ENCODE measurements at regions not wholly inside any gene's neighbourhood (a gene's known extent, or its start where the extent isn't known, plus 50 kb on each side); places are given as distances from the start of the nearest gene placed in this dataset.
A peak's percentile ranks its signal among the peaks of the same experiment; 100 is the strongest.
"Not testable (repeated sequence)": the region's sequence is repeated elsewhere in the genome, so short reads cannot be mapped to it uniquely, and the experiment has no call there.

DNA sequence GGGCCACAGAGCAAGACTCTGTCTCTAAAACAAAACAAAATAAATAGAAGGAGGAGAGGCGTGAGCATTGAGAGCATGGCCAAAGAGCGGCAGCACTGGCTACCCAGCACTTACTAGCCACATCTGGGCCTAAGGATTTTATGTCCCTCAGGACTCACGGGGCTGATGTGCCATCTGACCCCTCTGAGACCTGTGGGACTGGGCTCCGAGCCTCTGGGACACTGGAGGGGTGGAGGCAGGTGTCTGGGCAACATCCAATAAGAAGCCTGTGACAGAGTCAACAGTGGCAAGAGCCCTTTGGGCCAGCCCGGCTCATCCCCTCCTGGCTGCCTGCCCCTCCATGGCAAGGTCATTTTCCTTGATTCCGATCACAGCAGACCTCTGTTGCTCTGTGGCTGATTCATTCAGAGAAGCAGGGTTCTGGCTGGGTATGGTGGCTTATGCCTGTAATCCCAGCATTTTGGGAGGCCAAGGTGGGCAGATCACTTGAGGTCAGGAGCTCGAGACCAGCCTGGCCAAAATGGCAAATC lies 60.7 kb downstream of the RRM2 start:
- DNase-seq: no peak

- DNase-seq: no peak
Measured at GRCh38 chr2:10184421-10184820, 61.9 kb downstream of the RRM2 start.

- no peak for DNase-seq
Measured at GRCh38 chr2:10185046-10185445, 62.5 kb downstream of the RRM2 start.

- DNase-seq: no peak
Measured at GRCh38 chr2:10185755-10186154, 63.2 kb downstream of the RRM2 start.

DNA sequence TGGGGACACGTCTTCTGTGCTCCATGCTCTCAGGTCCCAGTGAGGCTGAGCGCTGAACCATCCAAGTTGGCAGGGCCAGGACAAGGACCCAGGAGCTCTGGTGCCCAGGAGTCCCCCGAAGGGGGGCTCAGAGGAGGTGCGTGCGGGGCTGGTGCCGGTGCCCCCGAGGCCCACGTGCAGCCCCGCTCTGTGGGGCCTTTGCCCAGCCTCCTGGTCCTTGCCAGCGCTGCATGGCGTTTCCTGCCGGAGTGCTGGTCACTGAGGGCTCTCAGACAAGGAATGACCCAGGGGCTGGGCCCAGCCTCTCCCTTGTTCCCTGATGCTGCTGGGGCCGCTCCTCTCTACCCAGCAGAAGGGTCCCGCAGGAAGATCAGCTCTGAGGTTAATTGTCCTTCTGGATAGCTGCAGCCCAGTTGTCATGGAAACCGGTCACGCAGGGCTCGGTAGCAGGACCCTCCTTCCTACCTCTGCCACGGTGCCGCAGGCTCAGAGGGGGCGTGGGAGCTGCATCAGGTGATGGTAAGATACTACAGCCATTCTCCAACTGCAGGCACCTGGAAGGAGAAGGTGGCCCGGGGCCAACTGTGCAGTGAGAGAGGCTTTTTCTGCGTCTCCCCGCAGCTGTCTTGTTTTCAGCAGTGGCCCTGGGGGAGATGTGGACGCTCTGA lies 64.5 kb downstream of the RRM2 start:
- DNase-seq: no peak

DNA sequence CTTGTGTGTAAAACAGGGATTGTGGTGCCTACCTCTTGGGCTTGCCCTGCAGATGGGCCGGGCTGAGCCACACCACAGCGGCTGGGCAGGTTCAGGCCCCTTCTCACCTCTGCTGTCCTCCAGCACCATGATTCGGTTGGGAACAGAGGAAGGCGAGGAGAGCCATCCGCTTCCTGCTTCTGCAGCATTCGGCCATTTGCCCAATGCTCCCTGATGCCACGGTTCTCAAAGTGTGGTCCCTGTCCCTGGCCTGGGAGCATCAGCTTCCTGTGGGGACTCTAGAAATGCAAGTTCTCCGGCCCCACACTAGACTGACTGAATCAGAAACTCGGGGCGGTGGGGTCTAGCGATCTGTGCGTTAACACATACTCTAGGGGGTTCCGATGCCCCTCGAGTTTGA lies 65.1 kb downstream of the RRM2 start:
- no peak for DNase-seq

GRCh38 chr2:10188211-10188610 lies 65.7 kb downstream of the RRM2 start:
- DNase-seq: peak; percentile 22 to 55

- no peak for DNase-seq
Measured at GRCh38 chr2:10188729-10189305, 66.3 kb downstream of the RRM2 start.

DNA sequence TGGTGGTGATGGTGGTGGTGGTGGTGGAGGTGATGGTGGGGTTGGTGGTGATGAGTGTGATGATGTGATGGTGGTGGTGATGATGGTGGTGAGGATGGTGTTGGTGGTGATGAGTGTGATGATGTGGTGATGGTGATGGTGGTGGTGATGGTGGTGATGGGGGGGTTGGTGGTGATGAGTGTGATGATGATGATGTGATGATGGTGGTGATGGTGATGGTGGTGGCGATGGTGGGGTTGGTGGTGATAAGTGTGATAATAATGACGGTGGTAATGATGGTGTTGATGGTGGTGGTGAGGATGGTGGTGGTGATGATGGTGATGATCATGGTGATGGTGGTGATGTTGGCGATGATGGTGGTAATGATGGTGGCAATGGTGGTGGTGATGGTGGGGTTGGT lies 67.7 kb downstream of the RRM2 start:
- DNase-seq: no peak

DNA sequence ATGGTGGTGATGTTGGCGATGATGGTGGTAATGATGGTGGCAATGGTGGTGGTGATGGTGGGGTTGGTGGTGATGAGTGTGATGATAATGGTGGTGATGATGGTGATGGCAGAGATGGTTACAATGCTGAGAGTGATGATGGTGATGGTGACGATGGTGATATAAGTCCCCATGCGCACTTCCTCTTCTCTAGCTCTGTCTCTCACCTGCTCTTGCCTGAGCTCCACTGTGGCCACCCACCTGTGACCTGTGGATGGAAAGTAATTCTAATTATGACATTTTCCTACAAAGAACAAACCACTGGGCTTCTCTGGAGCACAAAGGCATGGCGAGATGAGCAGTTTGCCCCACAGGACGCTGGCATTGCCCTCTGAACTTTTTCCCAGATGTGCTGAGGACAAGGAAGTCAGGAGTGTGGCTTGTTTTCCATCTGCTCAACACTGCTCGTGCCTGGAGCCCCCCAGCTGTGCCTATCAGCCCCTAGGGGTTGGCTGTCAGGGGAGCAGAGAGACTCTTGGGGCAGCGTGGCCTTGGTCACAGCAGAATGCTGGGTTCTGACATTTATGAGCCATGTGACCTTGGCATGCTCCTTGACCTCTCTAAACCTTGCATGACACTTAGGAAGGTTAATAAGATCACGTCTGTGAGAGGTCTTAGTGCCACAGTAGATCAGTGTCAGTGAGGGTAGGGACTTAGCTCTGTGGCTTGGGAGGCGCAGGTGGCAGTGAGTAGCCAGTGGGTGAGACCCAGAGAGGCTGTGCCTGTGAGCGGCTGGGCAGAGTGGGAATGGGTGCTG lies 68.4 kb downstream of the RRM2 start:
- DNase-seq: no peak

GRCh38 chr2:10191554-10191953 lies 69.0 kb downstream of the RRM2 start:
- no peak for DNase-seq

GRCh38 chr2:10192392-10193015 lies 70.0 kb downstream of the RRM2 start:
- no peak for DNase-seq

GRCh38 chr2:10193276-10193795 lies 70.8 kb downstream of the RRM2 start:
- no peak for DNase-seq

DNA sequence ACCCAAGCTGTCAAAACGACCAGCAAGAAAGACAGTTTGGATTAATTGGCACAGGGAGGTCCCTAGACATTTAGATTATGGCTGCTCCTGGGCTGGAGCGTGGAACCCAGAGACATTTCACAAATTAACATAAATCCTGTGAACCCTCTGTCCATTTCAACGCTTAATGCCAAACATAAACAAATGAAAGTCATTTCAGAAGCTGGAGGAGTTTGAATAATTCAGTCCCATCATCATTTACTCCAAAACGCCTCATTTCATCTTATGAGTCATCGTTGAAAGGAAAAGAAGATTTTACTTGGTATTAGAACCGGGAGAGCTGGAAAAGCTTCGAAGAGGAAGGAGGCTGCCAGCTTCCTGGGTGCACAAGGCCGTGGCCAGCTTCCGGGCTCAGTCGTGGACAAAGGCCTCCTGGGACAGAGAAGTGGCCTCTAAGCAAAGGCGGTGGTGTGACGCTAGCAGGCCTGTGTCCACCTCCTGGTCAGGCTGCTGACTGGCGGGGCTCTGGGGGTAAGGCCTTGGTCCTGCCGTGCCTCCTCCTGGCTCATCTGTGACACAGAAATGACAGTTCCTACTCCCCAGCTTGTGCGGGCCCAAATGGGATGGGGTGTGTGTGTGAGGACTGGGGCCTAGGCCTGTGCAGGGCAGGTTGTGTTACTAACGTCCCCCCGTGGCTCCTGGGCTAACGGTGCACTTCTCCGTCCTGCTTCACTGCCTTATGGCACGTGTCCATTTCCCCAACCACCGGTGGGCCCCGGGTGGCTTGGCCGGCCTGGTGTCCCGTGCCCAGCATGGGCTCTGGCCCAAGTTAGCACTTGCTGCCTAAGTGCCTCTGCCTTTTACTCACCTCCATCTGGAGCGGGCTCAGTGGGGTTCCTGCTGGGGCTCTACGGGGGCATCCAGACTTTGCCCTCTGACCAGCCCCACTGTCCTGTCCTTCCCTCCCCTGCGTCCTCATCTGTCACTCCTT lies 71.6 kb downstream of the RRM2 start:
- DNase-seq: no peak

DNA sequence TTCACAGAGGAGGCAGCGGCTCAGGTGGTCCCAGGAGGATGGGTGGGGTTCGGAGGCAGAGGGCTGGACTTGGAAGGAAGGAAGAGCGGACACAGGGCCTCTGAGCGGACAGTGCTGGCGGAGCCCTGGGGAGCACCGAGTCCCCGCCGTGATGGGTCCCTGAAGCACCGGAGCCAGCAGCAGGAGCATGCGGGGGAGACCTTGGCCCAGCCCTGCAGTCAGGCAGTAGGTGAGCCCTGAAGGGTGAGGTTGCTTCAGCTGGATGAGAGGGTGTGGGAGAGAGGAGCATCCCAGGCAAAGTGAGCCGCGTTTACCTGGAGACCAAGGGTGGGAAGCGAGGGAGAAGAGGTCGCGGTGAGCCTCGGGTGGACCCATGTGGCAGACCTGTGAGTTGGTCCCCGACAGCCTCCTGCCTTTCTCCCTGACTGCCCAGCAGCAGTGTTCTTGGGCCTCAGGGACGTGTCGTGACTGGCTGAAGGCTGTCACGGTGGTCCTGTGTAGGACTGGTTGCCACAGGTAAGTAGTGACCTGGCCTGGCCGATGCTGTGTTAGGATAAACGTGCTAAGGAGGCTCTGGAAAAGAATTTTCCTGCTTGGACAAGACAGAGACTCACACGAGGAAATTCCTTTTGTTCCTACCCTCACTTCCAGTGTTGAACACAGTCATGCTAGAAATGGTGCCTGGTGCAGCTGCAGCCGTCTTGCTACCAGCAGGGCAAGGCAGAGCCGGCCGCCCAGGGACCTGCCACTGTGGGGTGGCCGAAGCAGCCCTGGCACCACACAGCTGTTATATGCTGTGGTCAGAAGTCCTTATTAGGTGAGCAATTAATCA lies 73.0 kb downstream of the RRM2 start:
- DNase-seq: no peak

DNA sequence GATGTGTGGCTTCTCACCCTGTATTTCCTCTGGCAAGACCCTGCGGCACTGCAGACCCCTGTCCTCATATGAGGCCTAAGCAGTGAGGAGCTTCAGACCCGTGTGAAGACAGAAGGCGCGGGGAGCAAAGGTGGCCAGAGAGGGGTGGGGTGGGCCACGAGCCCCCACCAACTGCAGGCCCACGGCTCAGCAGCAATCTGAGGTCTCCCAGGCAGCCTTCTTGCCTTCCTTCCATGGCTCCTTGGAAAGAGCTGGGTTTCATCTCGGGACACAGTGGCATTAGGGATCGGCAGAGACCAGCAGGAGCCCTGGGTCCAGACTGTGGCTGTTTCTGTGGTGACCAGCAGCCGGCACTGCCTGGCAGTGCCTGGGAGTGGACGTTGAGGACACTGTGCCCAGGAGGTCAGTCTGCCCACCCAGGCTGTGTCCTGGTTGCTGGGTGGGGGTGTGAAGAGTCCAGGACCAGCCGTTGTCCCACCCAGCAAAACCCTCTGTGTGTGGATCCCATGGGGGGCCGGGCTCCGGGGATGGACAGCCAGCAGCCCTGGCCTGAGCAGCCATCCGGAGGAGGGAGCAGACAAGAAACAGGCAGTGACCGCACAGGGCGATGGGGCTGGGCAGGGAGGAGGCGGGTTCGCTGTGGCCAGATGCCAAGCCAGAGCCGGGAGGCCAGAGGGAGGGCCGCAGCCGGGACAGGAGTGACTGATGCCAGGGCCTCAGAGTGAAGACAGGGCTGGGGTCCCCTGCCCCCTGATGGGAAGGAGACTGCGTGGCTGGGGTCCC lies 73.8 kb downstream of the RRM2 start:
- DNase-seq: no peak

GRCh38 chr2:10196948-10197696 lies 74.6 kb downstream of the RRM2 start:
- DNase-seq: no peak

DNA sequence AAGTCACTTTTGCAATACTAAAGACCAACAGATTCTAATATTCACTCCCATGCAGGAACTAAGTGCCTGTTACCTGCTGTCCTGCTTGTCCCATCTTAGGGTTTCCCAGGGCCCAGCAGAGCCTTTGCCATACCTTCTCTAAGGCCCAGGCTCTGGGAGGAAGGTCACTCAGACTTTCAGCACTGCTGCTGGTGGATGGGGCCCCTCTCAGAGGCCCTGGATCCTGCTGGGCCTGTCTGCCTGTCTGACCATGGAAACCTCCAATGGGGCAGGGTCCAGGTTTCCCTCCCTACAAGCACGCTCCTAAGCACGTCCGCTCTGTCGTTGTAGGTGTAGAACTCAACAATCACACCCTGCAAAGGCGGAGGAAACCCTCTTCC lies 75.1 kb downstream of the RRM2 start:
- no peak for DNase-seq

DNA sequence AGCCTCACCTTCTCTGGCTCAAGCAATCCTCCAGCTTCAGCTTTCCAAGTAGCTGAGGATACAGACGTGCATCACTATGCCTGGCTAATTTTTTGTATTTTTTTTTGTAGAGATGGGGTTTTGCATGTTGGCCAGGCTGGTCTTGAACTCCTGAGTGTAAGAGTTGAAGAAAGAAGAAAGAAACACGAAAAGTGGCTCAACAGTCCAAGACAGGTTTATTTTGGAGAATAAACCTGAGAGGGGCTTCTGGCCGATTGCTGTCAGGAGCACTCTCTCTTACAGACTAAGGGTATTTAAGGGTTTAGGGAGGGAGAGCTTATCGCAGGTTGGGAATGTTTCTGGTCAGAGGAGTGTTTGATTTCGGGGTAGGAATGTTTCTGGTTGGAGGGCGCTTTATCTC lies 75.9 kb downstream of the RRM2 start:
- not testable (repeated sequence) for DNase-seq

DNA sequence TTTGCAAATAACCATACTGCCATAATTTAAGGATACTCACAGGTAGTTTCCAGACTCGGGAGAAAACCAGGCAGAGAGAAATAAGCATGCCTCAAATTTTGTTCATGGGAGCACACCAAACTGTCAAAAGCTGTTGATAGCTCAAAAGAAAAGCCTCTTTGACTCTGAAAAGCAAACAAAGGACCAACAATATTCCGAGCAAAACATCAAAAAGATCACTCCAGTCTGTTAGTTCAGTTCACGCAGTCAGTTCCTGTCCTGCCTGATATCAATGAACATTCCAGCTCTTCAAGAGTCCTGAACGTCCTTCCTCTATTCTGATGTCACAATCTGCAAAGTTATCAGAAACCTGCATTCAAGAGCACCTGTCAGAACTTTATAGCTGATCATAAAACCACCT lies 78.7 kb downstream of the RRM2 start:
- no peak for DNase-seq

All from NCI-H524 (cell line).